Right ventricle myocardium superior (tissue), 1 donor: ENCODE measurements at regions not wholly inside any gene's neighbourhood (a gene's known extent, or its start where the extent isn't known, plus 50 kb on each side); places are given as distances from the start of the nearest gene placed in this dataset.
A peak's percentile ranks its signal among the peaks of the same experiment; 100 is the strongest.

Experiments
- ATAC-seq: fragments of 200-7000 bp; cut with Tn5 transposase; one replicate; pipeline ENCODE4 v1.9.1; 2020; ENCODE audit warnings: mild to moderate bottlenecking; ENCODE audit not compliant: poor library complexity
- DNase-seq: peaks from one replicate; pipeline ENCODE4 v3.0.0-alpha.2; 2020
- intact Hi-C: fragments of 100-400 bp; cut with DNase I; formaldehyde crosslinking; loops from one replicate; pipeline ENCODE4 v1.11.2; 2022
- donor health status: DM: no; HTN: yes; CAD: no; lungs with severe emphysema.

GRCh38 chr14:101383737-101384338, 177.5 kb upstream of the DIO3 start:
- intact Hi-C loops: no loop called here
- DNase-seq: no peak
- ATAC-seq: no peak

GRCh38 chr14:101394374-101394773, 166.9 kb upstream of the DIO3 start:
- ATAC-seq: no peak
- intact Hi-C loops: no loop called here

GRCh38 chr14:101395779-101396178, 165.5 kb upstream of the DIO3 start:
- DNase-seq: no peak
- intact Hi-C loops: no loop called here
- no peak for ATAC-seq

More at GRCh38 chr14:101394374-101394773, 166.9 kb upstream of the DIO3 start:
- DNase-seq: no peak

GRCh38 chr14:101397206-101397605, 164.1 kb upstream of the DIO3 start:
- DNase-seq (no peak), ATAC-seq (no peak)
- intact Hi-C loops: no loop called here

- ATAC-seq: no peak
- no peak for DNase-seq
- intact Hi-C loops: no loop called here
These were observed 163.3 kb upstream of the DIO3 start for GRCh38 chr14:101398011-101398410.

GRCh38 chr14:101399737-101400517, 161.4 kb upstream of the DIO3 start:
- ATAC-seq (no peak), DNase-seq (no peak)
- intact Hi-C loops: no loop called here

- DNase-seq (no peak), ATAC-seq (no peak)
- intact Hi-C loops: no loop called here
These were observed 160.5 kb upstream of the DIO3 start for GRCh38 chr14:101400830-101401229.

GRCh38 chr14:101402936-101403660, 158.2 kb upstream of the DIO3 start:
- DNase-seq (no peak), ATAC-seq (no peak)
- intact Hi-C loops: no loop called here

- intact Hi-C loops: no loop called here
- ATAC-seq: no peak
- DNase-seq: no peak
These were observed 156.7 kb upstream of the DIO3 start for GRCh38 chr14:101404426-101405170.

- peak; percentile 52 for ATAC-seq
These were observed 156.0 kb upstream of the DIO3 start for GRCh38 chr14:101405171-101405883.

GRCh38 chr14:101406921-101407320, 154.4 kb upstream of the DIO3 start:
- intact Hi-C loops: no loop called here
- DNase-seq (no peak), ATAC-seq (no peak)

More at GRCh38 chr14:101405171-101405883, 156.0 kb upstream of the DIO3 start:
- intact Hi-C loops: no loop called here
- peak; percentile 50 for DNase-seq

- DNase-seq (no peak), ATAC-seq (no peak)
- intact Hi-C loops: no loop called here
These were observed 154.0 kb upstream of the DIO3 start for GRCh38 chr14:101407328-101407727.

GRCh38 chr14:101408077-101408831, 153.0 kb upstream of the DIO3 start:
- intact Hi-C loops: no loop called here
- ATAC-seq (no peak), DNase-seq (no peak)

GRCh38 chr14:101409006-101409543, 152.2 kb upstream of the DIO3 start:
- no peak for DNase-seq
- no peak for ATAC-seq
- intact Hi-C loops: no loop called here

GRCh38 chr14:101410126-101410525, 151.2 kb upstream of the DIO3 start:
- DNase-seq (no peak), ATAC-seq (no peak)
- intact Hi-C loops: no loop called here

- intact Hi-C loops: no loop called here
- no peak for DNase-seq
- no peak for ATAC-seq
These were observed 150.1 kb upstream of the DIO3 start for GRCh38 chr14:101411151-101411550.

- DNase-seq (no peak), ATAC-seq (no peak)
- intact Hi-C loops: no loop called here
These were observed 149.5 kb upstream of the DIO3 start for GRCh38 chr14:101411779-101412178.

GRCh38 chr14:101412739-101413138, 148.6 kb upstream of the DIO3 start:
- no peak for DNase-seq
- no peak for ATAC-seq
- intact Hi-C loops: no loop called here
